Esophagus squamous epithelium (tissue), 4 donors: ENCODE measurements at regions not wholly inside any gene's neighbourhood (a gene's known extent, or its start where the extent isn't known, plus 50 kb on each side); places are given as distances from the start of the nearest gene placed in this dataset.

Experiments
- CTCF ChIP-seq, 6 experiments: fragments of 450-650 bp in 4 of 6; fragments of 200-600 bp in 2 of 6; sonication (generic) in 2 of 6; IDR thresholded peaks; one replicate each; pipeline ENCODE4 v1.5.1; 2016 to 2019; ENCODE audit warnings: antibody characterized with exemption in 6 of 6, mild to moderate bottlenecking in 4 of 6, moderate library complexity in 4 of 6
- POLR2A ChIP-seq, 4 donors: fragments of 450-650 bp; IDR thresholded peaks; one replicate each; pipeline ENCODE4 v1.6.1; 2017; ENCODE audit warnings: antibody characterized with exemption in 4 of 4, mild to moderate bottlenecking in 4 of 4, moderate library complexity in 3 of 4

GRCh38 chr7:36037121-36037662, 115.9 kb upstream of the EEPD1 start:
- TF ChIP-seq CTCF (IDR thresholded peaks at IDR 0.05) (no peak), POLR2A (IDR thresholded peaks at IDR 0.05) (no peak)
